Psoas muscle (tissue), 7 donors: ENCODE measurements at regions not wholly inside any gene's neighbourhood (a gene's known extent, or its start where the extent isn't known, plus 50 kb on each side); places are given as distances from the start of the nearest gene placed in this dataset.

Source experiments
- ATAC-seq, 4 donors: fragments of 200-7000 bp; cut with Tn5 transposase; one replicate each; pipeline ENCODE4 v1.9.1; 2020; ENCODE audit warnings: moderate library complexity in 3 of 4, mild to moderate bottlenecking in 2 of 4
- DNase-seq, 2 donors: peaks; one replicate each; pipeline ENCODE4 v3.0.0-alpha.2; 2020
- H3K27ac ChIP-seq: fragments of 200-600 bp; one replicate; pipeline ENCODE4 v1.8.0; 2022
- H3K27me3 ChIP-seq, 3 donors: fragments of 200-600 bp in 1 of 3; one replicate each; pipeline versions ENCODE4 v1.6.1 to v1.8.0; 2013 to 2022; ENCODE audit warnings: low read length in 2 of 3, mild to moderate bottlenecking in 2 of 3, moderate library complexity in 1 of 3; ENCODE audit not compliant: insufficient read depth in 3 of 3
- H3K36me3 ChIP-seq, 2 donors: fragments of 200-600 bp in 1 of 2; one replicate each; pipeline versions ENCODE4 v1.6.1 to v1.8.0; 2013 to 2022; ENCODE audit warnings: low read depth in 1 of 2, mild to moderate bottlenecking in 1 of 2, moderate library complexity in 1 of 2; ENCODE audit not compliant: insufficient read depth in 1 of 2
- H3K4me1 ChIP-seq: fragments of 200-600 bp; one replicate; pipeline ENCODE4 v1.8.0; 2022
- H3K4me3 ChIP-seq: fragments of 200-600 bp; one replicate; pipeline ENCODE4 v1.8.0; 2022; ENCODE audit warnings: mild to moderate bottlenecking
- H3K9me3 ChIP-seq: fragments of 200-600 bp; one replicate; pipeline ENCODE4 v1.8.0; 2022
- WGBS, 3 donors: extraction: QIAGEN DNeasy Blood & Tissue Kit; methylation state at CpG; one replicate each; pipeline versions ENCODE4 v1.1.6 to v1.1.7; 2013; 5-methylcytosine and 5-hydroxymethylcytosine counted together
- intact Hi-C, 2 donors: fragments of 100-400 bp; cut with DNase I; formaldehyde crosslinking; loops; one replicate each; pipeline versions ENCODE4 v1.11.0 to v1.14.2; 2022
- TF ChIP-seq, protein P1 (sequence below): fragments of 200-600 bp; IDR thresholded peaks from one replicate; pipeline ENCODE4 v1.8.0; 2022; ENCODE audit warnings: antibody characterized with exemption
- donor health status: healthy with polysubstance abuse.
- donor health status: DM: no; HTN: no; CAD: no; lungs with moderate emphysema.
- donor health status: Bipolar disorder and iron deficiency.
- donor health status: healthy.
- donor health status: DM: yes; HTN: yes; CAD: no.
- donor health status: DM: no; HTN: no; CAD: no.
- donor health status: DM: yes; HTN: yes; CAD: no.

DNA sequence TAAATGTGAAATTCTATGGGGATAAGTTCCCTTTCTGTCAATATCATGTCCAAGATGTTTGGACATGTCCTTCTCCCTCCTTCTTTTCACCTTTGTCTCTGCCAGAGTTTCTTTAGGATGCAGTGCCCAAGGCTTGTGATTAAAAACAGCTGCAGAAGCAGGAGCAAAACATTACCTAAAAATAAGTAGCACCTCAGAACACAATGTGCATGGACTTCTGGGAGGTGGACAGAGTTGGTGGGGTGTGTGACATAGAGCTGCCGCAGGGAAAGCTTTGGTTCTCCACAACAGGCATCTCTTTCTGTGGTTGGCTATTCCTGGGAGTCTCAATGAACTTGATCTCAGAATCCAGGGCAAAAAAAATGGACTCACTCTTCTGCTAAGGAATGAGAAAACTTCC lies 97.0 kb downstream of the SEC61B start:
- WGBS, 3 donors: 55 to 83% (median 67%) methylated on average over 1 of the region's 1 CpG
- no peaks in the 10 kb centered on the region for H3K4me1 ChIP-seq
- TF ChIP-seq, protein P1, sequence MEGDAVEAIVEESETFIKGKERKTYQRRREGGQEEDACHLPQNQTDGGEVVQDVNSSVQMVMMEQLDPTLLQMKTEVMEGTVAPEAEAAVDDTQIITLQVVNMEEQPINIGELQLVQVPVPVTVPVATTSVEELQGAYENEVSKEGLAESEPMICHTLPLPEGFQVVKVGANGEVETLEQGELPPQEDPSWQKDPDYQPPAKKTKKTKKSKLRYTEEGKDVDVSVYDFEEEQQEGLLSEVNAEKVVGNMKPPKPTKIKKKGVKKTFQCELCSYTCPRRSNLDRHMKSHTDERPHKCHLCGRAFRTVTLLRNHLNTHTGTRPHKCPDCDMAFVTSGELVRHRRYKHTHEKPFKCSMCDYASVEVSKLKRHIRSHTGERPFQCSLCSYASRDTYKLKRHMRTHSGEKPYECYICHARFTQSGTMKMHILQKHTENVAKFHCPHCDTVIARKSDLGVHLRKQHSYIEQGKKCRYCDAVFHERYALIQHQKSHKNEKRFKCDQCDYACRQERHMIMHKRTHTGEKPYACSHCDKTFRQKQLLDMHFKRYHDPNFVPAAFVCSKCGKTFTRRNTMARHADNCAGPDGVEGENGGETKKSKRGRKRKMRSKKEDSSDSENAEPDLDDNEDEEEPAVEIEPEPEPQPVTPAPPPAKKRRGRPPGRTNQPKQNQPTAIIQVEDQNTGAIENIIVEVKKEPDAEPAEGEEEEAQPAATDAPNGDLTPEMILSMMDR: no peak
- no peaks in the 10 kb centered on the region for H3K9me3 ChIP-seq
- H3K27ac ChIP-seq: no peak overlapping the region
- intact Hi-C loops: no loop called here
- no peak for DNase-seq
- peaks cover 0 to 5% (median 0%) of the 10 kb centered on the region in 3 donors for H3K27me3 ChIP-seq
- ATAC-seq: peak in 2 of 4 donors; percentile 51 to 57
- no peak overlapping the region for H3K4me3 ChIP-seq
- no peaks in the 10 kb centered on the region for H3K36me3 ChIP-seq

DNA sequence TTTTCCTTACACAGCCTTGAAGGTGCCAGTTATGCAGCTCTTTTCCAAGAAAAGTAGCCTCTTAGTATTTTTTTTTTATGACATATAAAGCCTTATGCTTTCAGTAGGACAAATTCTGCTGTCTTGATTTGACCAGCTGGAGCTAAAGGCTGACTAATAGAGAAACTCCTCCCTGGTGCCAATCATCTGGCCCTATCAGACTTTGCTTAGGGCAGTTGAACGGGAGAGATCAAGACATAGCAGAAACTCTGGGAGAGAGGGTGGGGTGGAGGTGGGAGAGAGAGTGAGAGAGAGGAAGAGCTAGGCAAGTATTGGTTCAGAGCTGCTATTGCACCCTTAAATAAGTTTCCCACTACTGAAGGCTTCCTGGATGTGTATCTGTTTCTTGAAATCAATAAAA lies 100.2 kb downstream of the SEC61B start:
- H3K9me3 ChIP-seq: no peaks in the 10 kb centered on the region
- no peak overlapping the region for H3K4me3 ChIP-seq
- DNase-seq (no peak), ATAC-seq (no peak)
- no peaks in the 10 kb centered on the region for H3K4me1 ChIP-seq
- H3K27ac ChIP-seq: no peak overlapping the region
- intact Hi-C loops: no loop called here
- H3K36me3 ChIP-seq: no peaks in the 10 kb centered on the region
- TF ChIP-seq, protein P1: no peak
- WGBS, 3 donors: 15 to 24% (median 15%) methylated on average over 1 of the region's 1 CpG
- H3K27me3 ChIP-seq: peaks cover 0 to 5% (median 0%) of the 10 kb centered on the region in 3 donors

DNA sequence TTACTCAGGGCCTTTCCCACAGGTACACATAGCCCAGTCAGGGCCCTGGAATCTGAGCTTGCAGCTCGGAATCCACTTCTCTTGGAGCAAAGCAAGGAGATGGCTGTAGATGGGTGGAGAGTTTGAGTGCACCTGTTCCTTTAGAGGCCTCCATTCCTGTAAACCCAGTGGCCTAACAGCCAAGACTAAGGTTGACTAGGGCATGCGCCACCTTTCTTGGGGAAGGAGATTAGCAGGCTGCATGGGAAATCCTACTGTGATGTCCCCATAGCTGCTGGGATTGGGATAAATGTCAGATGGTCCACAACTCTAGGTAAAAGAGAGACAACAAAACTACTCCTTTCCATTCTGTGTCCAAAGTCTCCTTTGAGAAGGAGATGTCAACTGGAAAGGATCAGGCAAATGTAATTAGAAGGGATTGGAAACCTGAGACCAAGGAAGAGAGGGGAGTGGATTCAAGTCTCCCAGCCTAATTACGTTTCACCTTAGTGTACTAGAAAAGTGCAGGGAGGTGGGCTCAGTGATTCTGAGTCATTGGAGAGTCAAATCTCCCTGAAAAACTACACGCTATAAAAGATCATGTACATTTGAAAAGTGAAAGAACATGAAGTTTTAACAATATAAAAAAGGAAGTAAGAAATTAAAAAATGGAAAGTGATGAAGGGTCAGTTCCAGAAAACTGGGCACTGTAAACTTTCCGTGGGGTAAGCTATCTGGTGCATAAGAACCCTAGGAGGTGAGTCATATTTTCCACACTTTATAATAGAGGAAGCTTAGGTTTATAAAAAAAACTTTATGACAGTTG lies 104.2 kb downstream of the SEC61B start:
- ATAC-seq: no peak
- Histone ChIP-seq H3K36me3 (no peaks in the 10 kb centered on the region), H3K4me1 (no peaks in the 10 kb centered on the region), H3K4me3 (no peak overlapping the region), H3K27me3 (peaks cover 0 to 5% (median 0%) of the 10 kb centered on the region in 3 donors), H3K27ac (no peak overlapping the region), H3K9me3 (no peaks in the 10 kb centered on the region)
- WGBS, 3 donors: 84 to 87% (median 85%) methylated on average over 5 of the region's 5 CpGs
- TF ChIP-seq, protein P1: no peak
- no peak for DNase-seq
- intact Hi-C loops: no loop called here

DNA sequence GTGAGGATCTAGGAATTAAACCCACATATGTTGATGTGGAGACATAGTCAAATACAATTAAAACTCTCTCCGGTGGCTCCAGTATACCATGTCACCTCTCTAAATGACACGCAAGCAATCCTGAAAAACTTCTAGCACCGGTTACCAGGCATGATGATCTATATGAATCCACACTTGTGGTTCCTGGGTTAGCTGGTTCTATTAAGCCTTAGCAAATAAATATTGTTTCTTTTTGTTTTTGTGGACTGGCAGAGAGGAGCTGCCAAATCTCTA lies 104.8 kb downstream of the SEC61B start:
- no peaks in the 10 kb centered on the region for H3K27me3 ChIP-seq
- TF ChIP-seq, protein P1: no peak
- no peak for DNase-seq
- H3K27ac ChIP-seq: no peak overlapping the region
- intact Hi-C loops: no loop called here
- whole genome bisulfite sequencing, 3 donors: 91 to 95% (median 94%) methylated on average over 3 of the region's 3 CpGs
- ATAC-seq: no peak
- no peaks in the 10 kb centered on the region for H3K4me1 ChIP-seq
- H3K9me3 ChIP-seq: no peaks in the 10 kb centered on the region
- no peaks in the 10 kb centered on the region for H3K36me3 ChIP-seq
- H3K4me3 ChIP-seq: no peak overlapping the region

DNA sequence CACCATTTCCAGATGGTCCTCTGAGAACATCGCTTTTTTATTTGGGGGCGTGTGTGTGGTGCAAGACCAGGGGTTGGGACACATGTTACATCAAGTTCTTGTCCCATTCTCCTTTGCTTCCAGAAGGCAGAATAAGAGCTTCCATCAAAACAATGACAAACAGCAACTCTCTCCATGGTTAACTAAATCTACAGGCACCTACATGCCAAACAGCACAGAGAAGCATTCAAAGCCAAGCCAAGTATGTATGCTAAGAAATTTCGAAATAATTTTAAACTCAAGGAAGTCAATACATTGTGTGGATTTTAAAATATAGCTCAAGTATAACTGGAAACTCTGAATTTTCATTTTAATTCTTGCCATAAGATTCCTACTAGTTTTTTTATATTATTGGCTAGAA lies 105.6 kb downstream of the SEC61B start:
- Histone ChIP-seq H3K4me1 (no peaks in the 10 kb centered on the region), H3K4me3 (no peak overlapping the region), H3K9me3 (no peaks in the 10 kb centered on the region), H3K36me3 (no peaks in the 10 kb centered on the region), H3K27ac (no peak overlapping the region), H3K27me3 (no peaks in the 10 kb centered on the region)
- DNase-seq (no peak), ATAC-seq (no peak)
- TF ChIP-seq, protein P1: no peak
- intact Hi-C loops: no loop called here
- 86 to 92% (median 90%) methylated on average over 3 of the region's 3 CpGs for WGBS, 3 donors
